ENCODE measurements at regions not wholly inside any gene's neighbourhood (a gene's known extent, or its start where the extent isn't known, plus 50 kb on each side); places are given as distances from the start of the nearest gene placed in this dataset.
"Not testable (repeated sequence)": the region's sequence is repeated elsewhere in the genome, so short reads cannot be mapped to it uniquely, and the experiment has no call there.

DNA sequence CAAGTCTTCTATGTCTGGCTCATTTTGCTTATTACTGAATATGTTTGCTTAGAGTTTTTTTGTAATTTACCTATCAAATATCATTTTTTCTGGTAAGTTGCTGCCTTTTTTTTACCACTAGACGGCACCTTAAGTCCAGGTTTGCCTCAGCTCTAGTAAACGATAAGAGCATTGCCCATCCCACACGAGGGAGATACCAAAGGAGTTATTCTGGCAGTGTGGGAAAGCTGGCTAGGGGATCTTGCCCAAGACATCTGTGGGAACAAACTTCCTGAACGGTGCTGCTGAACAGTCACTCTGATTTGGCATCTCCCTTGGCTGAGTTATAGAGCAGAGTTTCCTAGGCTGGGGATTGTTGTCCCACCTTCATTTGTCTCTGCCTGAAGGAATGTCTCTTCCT lies 306.4 kb downstream of the COL12A1 start:
- Histone ChIP-seq H3K4me3 (ENCODE audit: low read length in 3 of 3) (no peak overlapping the region), H3K9ac (ENCODE audit: low read depth in 1 of 3, low read length in 3 of 3) (no peak overlapping the region), H3K27me3 (ENCODE audit: control insufficient read depth in 3 of 3, insufficient read depth in 3 of 3, low read length in 3 of 3) (no peaks in the 10 kb centered on the region), H3K27ac (ENCODE audit: low read depth, low read length) (no peak overlapping the region), H3K36me3 (ENCODE audit: control insufficient read depth in 3 of 3, insufficient read depth in 3 of 3, low read length in 3 of 3) (no peaks in the 10 kb centered on the region), H3K4me1 (ENCODE audit: control insufficient read depth in 3 of 3, insufficient read depth in 3 of 3, low read length in 3 of 3) (no peaks in the 10 kb centered on the region), H3K9me3 (ENCODE audit: control insufficient read depth in 3 of 3, low read length in 3 of 3) (peaks cover 0 to 6% (median 3%) of the 10 kb centered on the region in 3 donors)

DNA sequence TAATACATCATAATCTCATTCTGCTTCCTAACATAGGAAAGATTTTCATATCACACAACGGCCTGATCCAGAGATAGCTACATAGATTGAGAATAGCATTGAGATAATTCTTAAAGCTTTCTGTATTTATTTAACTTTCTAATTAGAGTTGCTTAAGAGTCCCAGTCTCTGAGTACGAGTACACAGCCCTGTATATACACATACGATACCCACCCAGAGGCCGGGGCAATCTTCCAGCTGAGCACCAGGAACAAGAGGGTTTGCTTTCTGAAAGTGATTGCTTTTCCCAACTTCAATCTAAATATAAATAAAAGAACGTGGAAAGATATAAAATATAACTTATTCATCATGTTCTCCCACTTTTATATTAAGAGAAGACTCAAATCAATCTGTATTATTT lies 313.8 kb downstream of the COL12A1 start:
- H3K27me3 ChIP-seq (ENCODE audit: control insufficient read depth in 3 of 3, insufficient read depth in 3 of 3, low read length in 3 of 3) = no peaks in the 10 kb centered on the region
- H3K9me3 ChIP-seq (ENCODE audit: control insufficient read depth in 3 of 3, low read length in 3 of 3) = no peaks in the 10 kb centered on the region
- H3K9ac ChIP-seq (ENCODE audit: low read depth in 1 of 3, low read length in 3 of 3) = no peak overlapping the region
- no peaks in the 10 kb centered on the region for H3K36me3 ChIP-seq (ENCODE audit: control insufficient read depth in 3 of 3, insufficient read depth in 3 of 3, low read length in 3 of 3)
- no peaks in the 10 kb centered on the region for H3K4me1 ChIP-seq (ENCODE audit: control insufficient read depth in 3 of 3, insufficient read depth in 3 of 3, low read length in 3 of 3)
- no peak overlapping the region for H3K27ac ChIP-seq (ENCODE audit: low read depth, low read length)
- no peak overlapping the region for H3K4me3 ChIP-seq (ENCODE audit: low read length in 3 of 3)

DNA sequence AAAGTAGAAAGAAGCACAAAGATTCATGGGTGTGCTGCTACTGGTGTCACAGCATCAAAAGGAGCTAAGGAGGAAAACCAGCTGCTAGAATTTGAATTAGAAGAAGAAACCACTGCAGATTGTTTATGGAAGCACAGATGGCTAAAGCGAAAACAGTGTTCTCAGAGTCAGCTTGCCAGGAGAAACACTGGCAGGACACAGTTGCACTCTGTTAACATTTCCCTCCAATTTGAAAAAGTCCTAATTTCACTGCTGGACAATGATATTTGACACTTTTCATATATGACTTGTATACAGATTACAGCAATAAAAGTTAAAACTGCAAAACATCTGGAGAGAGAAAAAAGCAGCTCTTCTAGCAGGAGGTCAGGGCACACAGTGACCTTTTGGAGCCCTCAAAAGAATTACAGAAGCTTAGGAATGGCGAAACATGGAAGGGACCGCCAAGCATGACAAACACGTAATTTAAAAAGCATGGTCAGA lies 314.5 kb downstream of the COL12A1 start:
- no peaks in the 10 kb centered on the region for H3K36me3 ChIP-seq (ENCODE audit: control insufficient read depth in 3 of 3, insufficient read depth in 3 of 3, low read length in 3 of 3)
- no peaks in the 10 kb centered on the region for H3K9me3 ChIP-seq (ENCODE audit: control insufficient read depth in 3 of 3, low read length in 3 of 3)
- no peaks in the 10 kb centered on the region for H3K4me1 ChIP-seq (ENCODE audit: control insufficient read depth in 3 of 3, insufficient read depth in 3 of 3, low read length in 3 of 3)
- no peak overlapping the region for H3K4me3 ChIP-seq (ENCODE audit: low read length in 3 of 3)
- H3K27ac ChIP-seq (ENCODE audit: low read depth, low read length) = no peak overlapping the region
- H3K27me3 ChIP-seq (ENCODE audit: control insufficient read depth in 3 of 3, insufficient read depth in 3 of 3, low read length in 3 of 3) = no peaks in the 10 kb centered on the region
- no peak overlapping the region for H3K9ac ChIP-seq (ENCODE audit: low read depth in 1 of 3, low read length in 3 of 3)

DNA sequence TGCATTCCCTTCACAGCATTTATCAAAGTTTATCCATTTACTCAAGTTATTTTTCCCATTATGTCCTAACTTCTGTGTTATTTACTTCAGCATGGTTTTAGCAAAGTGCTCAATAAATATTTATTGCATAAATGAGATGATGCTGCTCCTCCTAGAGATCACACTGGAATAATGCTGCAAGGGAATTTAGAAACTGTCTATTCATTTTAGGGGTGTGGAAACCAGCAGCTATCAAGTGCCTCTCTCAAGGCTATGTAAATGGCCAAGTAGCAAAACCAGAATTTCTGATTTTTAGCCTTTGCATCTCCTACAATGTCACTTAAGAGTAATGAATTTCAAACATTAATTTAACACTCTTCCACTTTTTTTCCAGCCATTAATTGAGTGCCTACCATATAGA lies 316.2 kb downstream of the COL12A1 start:
- H3K27me3 ChIP-seq (ENCODE audit: control insufficient read depth in 3 of 3, insufficient read depth in 3 of 3, low read length in 3 of 3) = no peaks in the 10 kb centered on the region
- no peaks in the 10 kb centered on the region for H3K9me3 ChIP-seq (ENCODE audit: control insufficient read depth in 3 of 3, low read length in 3 of 3)
- H3K4me3 ChIP-seq (ENCODE audit: low read length in 3 of 3) = no peak overlapping the region
- H3K9ac ChIP-seq (ENCODE audit: low read depth in 1 of 3, low read length in 3 of 3) = no peak overlapping the region
- no peaks in the 10 kb centered on the region for H3K36me3 ChIP-seq (ENCODE audit: control insufficient read depth in 3 of 3, insufficient read depth in 3 of 3, low read length in 3 of 3)
- H3K4me1 ChIP-seq (ENCODE audit: control insufficient read depth in 3 of 3, insufficient read depth in 3 of 3, low read length in 3 of 3) = no peaks in the 10 kb centered on the region
- no peak overlapping the region for H3K27ac ChIP-seq (ENCODE audit: low read depth, low read length)

DNA sequence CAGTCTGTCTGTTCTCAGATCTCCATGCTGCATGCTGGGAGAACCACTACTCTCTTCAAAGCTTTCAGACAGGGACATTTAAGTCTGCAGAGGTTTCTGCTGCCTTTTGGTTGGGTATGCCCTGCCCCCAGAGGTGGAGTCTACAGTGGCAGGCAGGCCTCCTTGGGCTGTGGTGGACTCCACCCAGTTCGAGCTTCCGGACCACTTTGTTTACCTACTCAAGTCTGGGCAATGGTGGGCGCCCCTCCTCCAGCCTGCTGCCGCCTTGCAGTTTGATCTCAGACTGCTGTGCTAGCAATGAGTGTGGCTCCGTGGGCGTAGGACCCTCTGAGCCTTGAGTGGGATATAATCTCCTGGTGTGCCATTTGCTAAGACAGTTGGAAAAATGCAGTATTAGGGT lies 317.1 kb downstream of the COL12A1 start:
- H3K4me1 ChIP-seq (ENCODE audit: control insufficient read depth in 3 of 3, insufficient read depth in 3 of 3, low read length in 3 of 3); H3K27me3 ChIP-seq (ENCODE audit: control insufficient read depth in 3 of 3, insufficient read depth in 3 of 3, low read length in 3 of 3); H3K9me3 ChIP-seq (ENCODE audit: control insufficient read depth in 3 of 3, low read length in 3 of 3); H3K9ac ChIP-seq (ENCODE audit: low read depth in 1 of 3, low read length in 3 of 3); H3K27ac ChIP-seq (ENCODE audit: low read depth, low read length); H3K4me3 ChIP-seq (ENCODE audit: low read length in 3 of 3); H3K36me3 ChIP-seq (ENCODE audit: control insufficient read depth in 3 of 3, insufficient read depth in 3 of 3, low read length in 3 of 3): not testable (repeated sequence)

DNA sequence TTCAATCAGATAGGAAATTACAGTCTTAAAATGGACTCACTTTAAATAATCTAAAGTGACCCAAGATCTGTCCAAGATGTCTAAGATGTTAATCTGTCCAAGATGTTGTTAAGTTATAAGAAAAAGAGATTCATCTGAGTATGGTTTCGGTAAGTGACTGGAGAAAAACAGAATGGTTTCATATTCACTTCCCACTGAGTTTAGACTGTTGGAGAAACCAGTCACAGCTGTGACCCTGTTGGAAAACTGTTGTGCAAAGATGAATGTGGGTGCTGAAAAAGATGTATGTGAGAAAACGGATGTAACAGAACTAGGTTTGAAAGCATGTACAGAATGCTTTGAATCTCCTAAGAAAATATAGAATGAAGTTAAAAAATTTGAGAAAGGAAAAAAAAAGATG lies 325.9 kb downstream of the COL12A1 start:
- no peaks in the 10 kb centered on the region for H3K27me3 ChIP-seq (ENCODE audit: control insufficient read depth in 3 of 3, insufficient read depth in 3 of 3, low read length in 3 of 3)

DNA sequence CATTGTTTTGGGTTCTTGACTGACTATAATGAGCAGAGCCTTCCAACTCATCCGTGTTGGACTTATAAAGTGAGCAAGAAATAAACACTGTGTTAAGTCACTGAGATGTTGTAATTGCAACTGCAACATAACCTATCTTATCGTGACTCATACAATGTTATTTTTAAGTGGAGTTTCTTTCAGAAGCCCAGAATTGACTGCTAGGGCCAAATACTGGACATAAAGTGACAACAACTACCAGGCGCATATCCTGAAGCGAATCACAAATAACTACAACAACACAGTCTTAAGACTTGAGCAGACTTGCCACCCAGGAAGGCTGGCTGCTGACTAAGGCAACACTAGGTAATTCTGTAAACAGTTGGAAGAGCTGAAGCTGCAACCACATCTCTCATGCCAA lies 326.6 kb downstream of the COL12A1 start:
- Histone ChIP-seq H3K4me3 (ENCODE audit: low read length in 3 of 3) (no peak overlapping the region), H3K9me3 (ENCODE audit: control insufficient read depth in 3 of 3, low read length in 3 of 3) (no peaks in the 10 kb centered on the region), H3K9ac (ENCODE audit: low read depth in 1 of 3, low read length in 3 of 3) (no peak overlapping the region), H3K27ac (ENCODE audit: low read depth, low read length) (no peak overlapping the region), H3K36me3 (ENCODE audit: control insufficient read depth in 3 of 3, insufficient read depth in 3 of 3, low read length in 3 of 3) (no peaks in the 10 kb centered on the region), H3K4me1 (ENCODE audit: control insufficient read depth in 3 of 3, insufficient read depth in 3 of 3, low read length in 3 of 3) (no peaks in the 10 kb centered on the region), H3K27me3 (ENCODE audit: control insufficient read depth in 3 of 3, insufficient read depth in 3 of 3, low read length in 3 of 3) (no peaks in the 10 kb centered on the region)

More for the DNA sequence above, 325.9 kb downstream of the COL12A1 start:
- Histone ChIP-seq H3K4me1 (ENCODE audit: control insufficient read depth in 3 of 3, insufficient read depth in 3 of 3, low read length in 3 of 3) (no peaks in the 10 kb centered on the region), H3K9ac (ENCODE audit: low read depth in 1 of 3, low read length in 3 of 3) (no peak overlapping the region), H3K9me3 (ENCODE audit: control insufficient read depth in 3 of 3, low read length in 3 of 3) (no peaks in the 10 kb centered on the region), H3K36me3 (ENCODE audit: control insufficient read depth in 3 of 3, insufficient read depth in 3 of 3, low read length in 3 of 3) (no peaks in the 10 kb centered on the region), H3K27ac (ENCODE audit: low read depth, low read length) (no peak overlapping the region), H3K4me3 (ENCODE audit: low read length in 3 of 3) (no peak overlapping the region)

DNA sequence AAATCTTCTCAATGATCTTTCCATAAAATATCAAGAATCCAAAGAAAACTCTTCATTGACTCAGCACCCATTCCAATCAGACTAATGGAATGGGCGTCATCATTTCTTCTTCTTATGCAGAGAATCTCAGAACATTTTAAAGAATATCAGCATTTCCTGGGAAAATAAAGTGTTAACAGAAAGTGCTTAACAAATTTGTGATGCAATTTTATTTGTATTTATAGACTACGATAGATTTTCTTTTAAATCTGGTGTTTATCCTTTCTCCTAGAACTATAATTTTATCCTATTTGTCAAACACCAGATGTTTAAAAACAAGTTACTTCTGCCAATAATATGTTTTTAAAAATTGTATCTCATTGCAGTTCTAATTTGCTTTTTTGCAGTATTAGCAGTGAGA lies 330.7 kb downstream of the COL12A1 start:
- Histone ChIP-seq H3K36me3 (ENCODE audit: control insufficient read depth in 3 of 3, insufficient read depth in 3 of 3, low read length in 3 of 3) (no peaks in the 10 kb centered on the region), H3K4me3 (ENCODE audit: low read length in 3 of 3) (no peak overlapping the region), H3K27ac (ENCODE audit: low read depth, low read length) (no peak overlapping the region), H3K4me1 (ENCODE audit: control insufficient read depth in 3 of 3, insufficient read depth in 3 of 3, low read length in 3 of 3) (no peaks in the 10 kb centered on the region), H3K9me3 (ENCODE audit: control insufficient read depth in 3 of 3, low read length in 3 of 3) (peaks cover 0 to 3% (median 0%) of the 10 kb centered on the region in 3 donors), H3K27me3 (ENCODE audit: control insufficient read depth in 3 of 3, insufficient read depth in 3 of 3, low read length in 3 of 3) (no peaks in the 10 kb centered on the region), H3K9ac (ENCODE audit: low read depth in 1 of 3, low read length in 3 of 3) (no peak overlapping the region)

DNA sequence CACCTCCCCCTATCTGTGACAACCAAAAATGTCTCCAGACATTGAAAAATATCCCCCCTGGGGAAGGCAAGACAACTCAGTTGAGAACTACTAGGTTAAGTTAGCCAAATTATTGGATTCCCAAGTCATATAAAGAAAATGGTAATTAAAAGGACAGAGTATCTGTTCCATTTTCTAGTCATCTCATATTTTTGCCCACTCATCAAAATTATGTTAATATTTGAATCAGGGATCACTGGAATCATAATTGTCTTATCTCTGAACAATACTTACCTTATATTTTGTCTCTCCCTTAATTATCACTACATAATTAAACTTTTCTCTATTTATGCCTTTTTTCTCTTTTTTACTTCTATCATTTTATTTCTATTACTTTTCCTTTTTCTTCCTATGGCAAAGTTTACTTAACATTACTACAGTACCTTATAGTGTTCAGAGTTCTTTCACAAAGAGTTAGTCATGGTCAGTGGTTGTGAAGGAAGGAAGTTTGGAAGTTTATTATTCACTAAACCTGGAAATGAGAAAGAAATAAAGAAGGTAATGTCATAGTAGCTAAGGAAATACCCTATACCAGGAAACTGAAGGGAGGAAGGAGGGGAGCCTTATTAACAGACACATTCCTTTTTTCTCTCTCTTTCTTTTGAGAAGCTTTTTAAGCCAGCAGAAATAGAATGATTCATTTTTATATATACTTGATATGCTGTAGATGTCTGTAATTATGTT lies 332.9 kb downstream of the COL12A1 start:
- Histone ChIP-seq H3K9ac (ENCODE audit: low read depth in 1 of 3, low read length in 3 of 3) (no peak overlapping the region), H3K4me3 (ENCODE audit: low read length in 3 of 3) (no peak overlapping the region), H3K4me1 (ENCODE audit: control insufficient read depth in 3 of 3, insufficient read depth in 3 of 3, low read length in 3 of 3) (no peaks in the 10 kb centered on the region), H3K27me3 (ENCODE audit: control insufficient read depth in 3 of 3, insufficient read depth in 3 of 3, low read length in 3 of 3) (no peaks in the 10 kb centered on the region), H3K27ac (ENCODE audit: low read depth, low read length) (no peak overlapping the region), H3K9me3 (ENCODE audit: control insufficient read depth in 3 of 3, low read length in 3 of 3) (peaks cover 0 to 3% (median 0%) of the 10 kb centered on the region in 3 donors), H3K36me3 (ENCODE audit: control insufficient read depth in 3 of 3, insufficient read depth in 3 of 3, low read length in 3 of 3) (no peaks in the 10 kb centered on the region)

DNA sequence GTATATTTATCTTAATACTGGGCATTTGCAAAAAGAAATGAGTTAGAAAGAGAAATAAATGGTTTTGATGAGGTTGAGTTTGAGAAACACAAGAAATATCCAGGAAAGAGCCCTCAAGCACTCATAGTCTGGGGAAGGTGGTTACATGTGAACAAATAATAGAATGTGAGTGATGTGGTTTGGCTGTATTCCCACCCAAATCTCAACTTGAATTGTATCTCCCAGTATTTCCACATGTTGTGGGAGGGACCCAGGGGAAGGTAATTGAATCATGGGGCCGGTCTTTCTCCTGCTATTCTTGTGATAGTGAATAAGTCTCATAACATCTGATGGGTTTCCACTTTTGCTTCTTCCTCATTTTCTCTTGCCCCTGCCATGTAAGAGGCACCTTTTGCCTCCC lies 334.1 kb downstream of the COL12A1 start:
- H3K4me3 ChIP-seq (ENCODE audit: low read length in 3 of 3) = no peak overlapping the region
- no peak overlapping the region for H3K9ac ChIP-seq (ENCODE audit: low read depth in 1 of 3, low read length in 3 of 3)
- H3K27me3 ChIP-seq (ENCODE audit: control insufficient read depth in 3 of 3, insufficient read depth in 3 of 3, low read length in 3 of 3) = no peaks in the 10 kb centered on the region
- H3K27ac ChIP-seq (ENCODE audit: low read depth, low read length) = no peak overlapping the region
- H3K9me3 ChIP-seq (ENCODE audit: control insufficient read depth in 3 of 3, low read length in 3 of 3) = peaks cover 0 to 3% (median 0%) of the 10 kb centered on the region in 3 donors
- no peaks in the 10 kb centered on the region for H3K36me3 ChIP-seq (ENCODE audit: control insufficient read depth in 3 of 3, insufficient read depth in 3 of 3, low read length in 3 of 3)
- no peaks in the 10 kb centered on the region for H3K4me1 ChIP-seq (ENCODE audit: control insufficient read depth in 3 of 3, insufficient read depth in 3 of 3, low read length in 3 of 3)

Measured in skeletal muscle tissue (tissue), 3 donors.